ENCODE measurements at regions not wholly inside any gene's neighbourhood (a gene's known extent, or its start where the extent isn't known, plus 50 kb on each side); places are given as distances from the start of the nearest gene placed in this dataset.
A peak's percentile ranks its signal among the peaks of the same experiment; 100 is the strongest.

- Mint-ChIP-seq H3K4me3 (no peak overlapping the region), H3K36me3 (no peaks in the 10 kb centered on the region), H3K4me1 (no peaks in the 10 kb centered on the region), H3K27me3 (ENCODE audit: low read depth) (peaks cover 2% of the 10 kb centered on the region), H3K27ac (no peak overlapping the region), H3K9me3 (no peaks in the 10 kb centered on the region)
- DNase-seq (ENCODE audit: low spot score) = no peak
- TF ChIP-seq ZNF263 (CRISPR knock-in tag; IDR thresholded peaks at IDR 0.05; ENCODE audit: low read depth) (no peak), ZNF671 (CRISPR knock-in tag; IDR thresholded peaks at IDR 0.05) (no peak)
- peak; percentile 42 for ATAC-seq
- ChIA-PET POLR2A (no interaction called here), CTCF (interaction anchor here (0.5 to 1.5 kb wide), 3 partner anchors 38 to 233 kb away, joined by 3 to 6 read pairs (median 3); no protein-coding TSS in a partner anchor)
These were observed 134.7 kb upstream of the ETV3 start for GRCh38 chr1:157272729-157273524.

GRCh38 chr1:157272264-157272663, 134.1 kb upstream of the ETV3 start:
- peaks cover 2% of the 10 kb centered on the region for H3K27me3 Mint-ChIP-seq (ENCODE audit: low read depth)
- no peak for ATAC-seq
- CTCF ChIA-PET = no interaction called here

More at GRCh38 chr1:157272264-157272663, 134.1 kb upstream of the ETV3 start:
- H3K27ac Mint-ChIP-seq = no peak overlapping the region
- DNase-seq (ENCODE audit: low spot score) = no peak
- POLR2A ChIA-PET = no interaction called here
- TF ChIP-seq EMX1 (CRISPR knock-in tag; IDR thresholded peaks at IDR 0.05) (no peak), RELA (CRISPR knock-in tag; IDR thresholded peaks at IDR 0.05; ENCODE audit: borderline replicate concordance) (no peak), MYBL2 (CRISPR knock-in tag; IDR thresholded peaks at IDR 0.05) (no peak), GTF2I (CRISPR knock-in tag; conservative IDR thresholded peaks at IDR 0.05) (no peak), IRF2 (CRISPR knock-in tag; IDR thresholded peaks at IDR 0.05; ENCODE audit: borderline replicate concordance, low read depth) (no peak), OVOL2 (CRISPR knock-in tag; IDR thresholded peaks at IDR 0.05; ENCODE audit: borderline replicate concordance) (no peak), TP53 (CRISPR knock-in tag; IDR thresholded peaks at IDR 0.05) (no peak), AFF4 (CRISPR knock-in tag; IDR thresholded peaks at IDR 0.05; ENCODE audit: borderline replicate concordance) (no peak), ZNF138 (CRISPR knock-in tag; conservative IDR thresholded peaks at IDR 0.05) (no peak), GRHL2 (CRISPR knock-in tag; IDR thresholded peaks at IDR 0.05; ENCODE audit: insufficient replicate concordance, severe bottlenecking) (no peak), E2F5 (CRISPR knock-in tag; IDR thresholded peaks at IDR 0.05) (no peak), ZNF121 (CRISPR knock-in tag; IDR thresholded peaks at IDR 0.05) (no peak), ZNF423 (CRISPR knock-in tag; IDR thresholded peaks at IDR 0.05) (no peak), SMAD3 (CRISPR knock-in tag; IDR thresholded peaks at IDR 0.05; ENCODE audit: borderline replicate concordance) (no peak), KAT7 (CRISPR knock-in tag; IDR thresholded peaks at IDR 0.05; ENCODE audit: borderline replicate concordance) (no peak)
- TF ChIP-seq, protein P1, sequence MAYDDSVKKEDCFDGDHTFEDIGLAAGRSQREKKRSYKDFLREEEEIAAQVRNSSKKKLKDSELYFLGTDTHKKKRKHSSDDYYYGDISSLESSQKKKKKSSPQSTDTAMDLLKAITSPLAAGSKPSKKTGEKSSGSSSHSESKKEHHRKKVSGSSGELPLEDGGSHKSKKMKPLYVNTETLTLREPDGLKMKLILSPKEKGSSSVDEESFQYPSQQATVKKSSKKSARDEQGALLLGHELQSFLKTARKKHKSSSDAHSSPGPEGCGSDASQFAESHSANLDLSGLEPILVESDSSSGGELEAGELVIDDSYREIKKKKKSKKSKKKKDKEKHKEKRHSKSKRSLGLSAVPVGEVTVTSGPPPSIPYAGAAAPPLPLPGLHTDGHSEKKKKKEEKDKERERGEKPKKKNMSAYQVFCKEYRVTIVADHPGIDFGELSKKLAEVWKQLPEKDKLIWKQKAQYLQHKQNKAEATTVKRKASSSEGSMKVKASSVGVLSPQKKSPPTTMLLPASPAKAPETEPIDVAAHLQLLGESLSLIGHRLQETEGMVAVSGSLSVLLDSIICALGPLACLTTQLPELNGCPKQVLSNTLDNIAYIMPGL (CRISPR knock-in tag; IDR thresholded peaks at IDR 0.05) = no peak
- TF ChIP-seq, protein P2, sequence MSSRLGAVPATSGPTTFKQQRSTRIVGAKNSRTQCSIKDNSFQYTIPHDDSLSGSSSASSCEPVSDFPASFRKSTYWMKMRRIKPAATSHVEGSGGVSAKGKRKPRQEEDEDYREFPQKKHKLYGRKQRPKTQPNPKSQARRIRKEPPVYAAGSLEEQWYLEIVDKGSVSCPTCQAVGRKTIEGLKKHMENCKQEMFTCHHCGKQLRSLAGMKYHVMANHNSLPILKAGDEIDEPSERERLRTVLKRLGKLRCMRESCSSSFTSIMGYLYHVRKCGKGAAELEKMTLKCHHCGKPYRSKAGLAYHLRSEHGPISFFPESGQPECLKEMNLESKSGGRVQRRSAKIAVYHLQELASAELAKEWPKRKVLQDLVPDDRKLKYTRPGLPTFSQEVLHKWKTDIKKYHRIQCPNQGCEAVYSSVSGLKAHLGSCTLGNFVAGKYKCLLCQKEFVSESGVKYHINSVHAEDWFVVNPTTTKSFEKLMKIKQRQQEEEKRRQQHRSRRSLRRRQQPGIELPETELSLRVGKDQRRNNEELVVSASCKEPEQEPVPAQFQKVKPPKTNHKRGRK (CRISPR knock-in tag; IDR thresholded peaks at IDR 0.05; ENCODE audit: borderline replicate concordance) = no peak
- TF ChIP-seq, protein P3, sequence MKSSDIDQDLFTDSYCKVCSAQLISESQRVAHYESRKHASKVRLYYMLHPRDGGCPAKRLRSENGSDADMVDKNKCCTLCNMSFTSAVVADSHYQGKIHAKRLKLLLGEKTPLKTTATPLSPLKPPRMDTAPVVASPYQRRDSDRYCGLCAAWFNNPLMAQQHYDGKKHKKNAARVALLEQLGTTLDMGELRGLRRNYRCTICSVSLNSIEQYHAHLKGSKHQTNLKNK (CRISPR knock-in tag; IDR thresholded peaks at IDR 0.05) = no peak
- no peaks in the 10 kb centered on the region for H3K36me3 Mint-ChIP-seq
- no peaks in the 10 kb centered on the region for H3K9me3 Mint-ChIP-seq
- no peaks in the 10 kb centered on the region for H3K4me1 Mint-ChIP-seq
- H3K4me3 Mint-ChIP-seq = no peak overlapping the region

Data from WTC11 (cell line).